Smooth muscle cell (in vitro differentiated cells): ENCODE measurements at regions not wholly inside any gene's neighbourhood (a gene's known extent, or its start where the extent isn't known, plus 50 kb on each side); places are given as distances from the start of the nearest gene placed in this dataset.
"Not testable (repeated sequence)": the region's sequence is repeated elsewhere in the genome, so short reads cannot be mapped to it uniquely, and the experiment has no call there.

Experiments
- DNase-seq: peaks from one replicate; lab custom pipeline; 2025; ENCODE audit not compliant: unreplicated experiment; lab: John Stamatoyannopoulos, UW
- H2AFZ ChIP-seq: fragments of 200-600 bp; sonication (generic); 2 replicates; pipeline ENCODE4 v1.6.0; 2016; ENCODE audit warnings: antibody characterized with exemption, low read depth, mild to moderate bottlenecking
- H3F3A ChIP-seq: fragments of 200-600 bp; sonication (generic); 2 replicates; pipeline ENCODE4 v1.6.0; 2017; ENCODE audit warnings: antibody characterized with exemption, low read depth
- H3K27ac ChIP-seq: fragments of 200-600 bp; sonication (generic); 2 replicates; pipeline ENCODE4 v1.5.1; 2016; ENCODE audit warnings: low read depth, mild to moderate bottlenecking
- H3K27me3 ChIP-seq: fragments of 200-600 bp; sonication (generic); 2 replicates; pipeline ENCODE4 v1.6.1; 2016; ENCODE audit warnings: low read depth, mild to moderate bottlenecking
- H3K36me3 ChIP-seq: fragments of 200-600 bp; sonication (generic); 2 replicates; pipeline ENCODE4 v1.5.1; 2016; ENCODE audit warnings: low read depth
- H3K4me1 ChIP-seq: fragments of 200-600 bp; sonication (generic); 2 replicates; pipeline ENCODE4 v1.5.1; 2016; ENCODE audit warnings: low read depth
- H3K4me2 ChIP-seq: fragments of 200-600 bp; sonication (generic); 2 replicates; pipeline ENCODE4 v1.6.0; 2016; ENCODE audit warnings: mild to moderate bottlenecking
- H3K4me3 ChIP-seq: fragments of 200-600 bp; sonication (generic); 2 replicates; pipeline ENCODE4 v1.5.1; 2016; ENCODE audit warnings: mild to moderate bottlenecking
- H3K79me2 ChIP-seq: fragments of 200-600 bp; sonication (generic); 2 replicates; pipeline ENCODE4 v1.6.0; 2016; ENCODE audit warnings: low read depth, mild to moderate bottlenecking
- H3K9ac ChIP-seq: fragments of 200-600 bp; sonication (generic); 2 replicates; pipeline ENCODE4 v1.6.0; 2016; ENCODE audit warnings: low read depth
- H3K9me3 ChIP-seq: fragments of 200-600 bp; sonication (generic); replicated peaks from 2 replicates; pipeline ENCODE4 v1.5.1; 2016; ENCODE audit warnings: low read depth
- H4K20me1 ChIP-seq: fragments of 200-600 bp; sonication (generic); 2 replicates; pipeline ENCODE4 v1.6.0; 2016; ENCODE audit warnings: low read depth
- WGBS: methylation state at CpG from one replicate; pipeline ENCODE4 v1.1.7; 2016; ENCODE audit warnings: low lambda C conversion rate; 5-methylcytosine and 5-hydroxymethylcytosine counted together
- TF ChIP-seq, protein P1 (sequence below): fragments of 200-600 bp; sonication (generic); IDR thresholded peaks from 2 replicates; pipeline ENCODE4 v1.5.1; 2017; ENCODE audit warnings: borderline replicate concordance, mild to moderate bottlenecking, antibody characterized with exemption; ENCODE audit not compliant: insufficient read depth, poor library complexity, severe bottlenecking

DNA sequence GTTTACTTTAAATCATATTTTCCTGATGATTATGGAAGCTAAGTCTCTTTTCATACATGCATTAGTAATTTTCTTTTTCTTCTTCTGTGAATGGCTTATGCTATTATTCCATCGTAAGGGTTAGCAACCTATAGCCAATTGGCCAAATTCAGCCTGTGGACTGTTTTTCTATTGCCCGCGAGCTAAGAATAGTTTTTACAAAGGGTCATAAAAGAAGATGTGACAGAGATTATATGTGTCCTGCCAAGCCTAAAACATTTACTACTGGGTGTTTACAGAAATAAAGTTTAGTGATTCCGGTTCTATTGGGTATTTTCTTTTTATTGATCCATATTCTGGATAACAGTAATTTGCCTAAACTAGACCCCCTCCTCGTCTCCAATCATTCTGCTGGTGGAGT lies 268.8 kb upstream of the DIO3 start:
- Histone ChIP-seq H4K20me1 (no peaks in the 10 kb centered on the region), H3K27me3 (no peaks in the 10 kb centered on the region), H3K79me2 (no peaks in the 10 kb centered on the region), H3F3A (no peaks in the 10 kb centered on the region), H2AFZ (no peak overlapping the region), H3K4me2 (no peak overlapping the region), H3K36me3 (no peaks in the 10 kb centered on the region), H3K4me1 (no peaks in the 10 kb centered on the region), H3K9ac (no peak overlapping the region), H3K27ac (no peak overlapping the region), H3K9me3 (no peaks in the 10 kb centered on the region), H3K4me3 (no peak overlapping the region)
- WGBS = 84% methylated on average over 5 of the region's 5 CpGs
- TF ChIP-seq, protein P1, sequence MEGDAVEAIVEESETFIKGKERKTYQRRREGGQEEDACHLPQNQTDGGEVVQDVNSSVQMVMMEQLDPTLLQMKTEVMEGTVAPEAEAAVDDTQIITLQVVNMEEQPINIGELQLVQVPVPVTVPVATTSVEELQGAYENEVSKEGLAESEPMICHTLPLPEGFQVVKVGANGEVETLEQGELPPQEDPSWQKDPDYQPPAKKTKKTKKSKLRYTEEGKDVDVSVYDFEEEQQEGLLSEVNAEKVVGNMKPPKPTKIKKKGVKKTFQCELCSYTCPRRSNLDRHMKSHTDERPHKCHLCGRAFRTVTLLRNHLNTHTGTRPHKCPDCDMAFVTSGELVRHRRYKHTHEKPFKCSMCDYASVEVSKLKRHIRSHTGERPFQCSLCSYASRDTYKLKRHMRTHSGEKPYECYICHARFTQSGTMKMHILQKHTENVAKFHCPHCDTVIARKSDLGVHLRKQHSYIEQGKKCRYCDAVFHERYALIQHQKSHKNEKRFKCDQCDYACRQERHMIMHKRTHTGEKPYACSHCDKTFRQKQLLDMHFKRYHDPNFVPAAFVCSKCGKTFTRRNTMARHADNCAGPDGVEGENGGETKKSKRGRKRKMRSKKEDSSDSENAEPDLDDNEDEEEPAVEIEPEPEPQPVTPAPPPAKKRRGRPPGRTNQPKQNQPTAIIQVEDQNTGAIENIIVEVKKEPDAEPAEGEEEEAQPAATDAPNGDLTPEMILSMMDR = no peak
- DNase-seq = no peak

DNA sequence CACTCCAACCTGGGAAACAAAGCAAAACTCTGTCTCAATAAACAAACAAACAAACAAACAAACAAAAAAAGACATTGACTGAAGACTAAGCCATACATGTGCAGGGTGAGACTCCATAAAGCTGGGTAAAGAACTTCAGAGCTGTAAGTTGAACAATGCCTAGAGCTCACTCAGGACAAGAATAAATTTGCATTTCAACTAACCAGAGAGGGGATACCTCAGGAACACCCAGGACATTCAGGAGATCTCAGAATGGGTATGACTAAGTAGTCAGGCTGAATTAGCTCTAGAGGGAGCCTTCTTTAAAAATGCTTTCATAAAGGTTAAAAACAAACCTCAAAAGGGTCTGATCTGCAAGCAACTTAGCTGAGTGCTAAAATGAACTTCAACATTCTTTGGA lies 267.7 kb upstream of the DIO3 start:
- DNase-seq = no peak
- H3K27me3 ChIP-seq = no peaks in the 10 kb centered on the region
- H2AFZ ChIP-seq = no peak overlapping the region
- H3K9me3 ChIP-seq = no peaks in the 10 kb centered on the region
- no peak overlapping the region for H3K4me3 ChIP-seq
- H3K9ac ChIP-seq = no peak overlapping the region
- H3K27ac ChIP-seq = no peak overlapping the region
- no peaks in the 10 kb centered on the region for H3K79me2 ChIP-seq
- no peak overlapping the region for H3K4me2 ChIP-seq
- H4K20me1 ChIP-seq = no peaks in the 10 kb centered on the region
- no peaks in the 10 kb centered on the region for H3K4me1 ChIP-seq
- TF ChIP-seq, protein P1 = no peak
- no peaks in the 10 kb centered on the region for H3K36me3 ChIP-seq
- H3F3A ChIP-seq = no peaks in the 10 kb centered on the region

DNA sequence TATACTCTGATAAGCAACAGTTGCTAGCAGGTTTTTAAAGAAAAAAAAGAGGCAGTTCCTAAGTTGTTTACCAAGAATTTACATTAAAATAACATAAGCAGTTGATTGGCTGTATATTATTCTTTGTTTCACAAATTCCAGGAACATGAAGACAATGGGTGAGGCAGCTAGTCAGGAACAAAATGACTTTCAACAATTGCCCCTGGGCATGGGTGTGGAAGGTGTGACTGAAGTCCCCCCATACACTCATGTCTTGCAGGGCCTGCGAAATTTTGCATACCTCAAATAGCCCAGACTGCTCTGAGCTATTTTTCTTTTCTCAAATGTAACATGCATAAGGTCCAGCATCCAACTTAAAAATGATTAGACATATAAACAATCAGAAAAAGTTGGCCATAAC lies 267.2 kb upstream of the DIO3 start:
- H2AFZ ChIP-seq = no peak overlapping the region
- TF ChIP-seq, protein P1 = no peak
- no peaks in the 10 kb centered on the region for H3K9me3 ChIP-seq
- no peak overlapping the region for H3K27ac ChIP-seq
- no peak overlapping the region for H3K9ac ChIP-seq
- H3K36me3 ChIP-seq = no peaks in the 10 kb centered on the region
- H3K4me2 ChIP-seq = no peak overlapping the region
- DNase-seq = no peak
- H3K4me3 ChIP-seq = no peak overlapping the region
- 77% methylated on average over 1 of the region's 1 CpG for WGBS
- no peaks in the 10 kb centered on the region for H3K79me2 ChIP-seq
- no peaks in the 10 kb centered on the region for H3F3A ChIP-seq
- no peaks in the 10 kb centered on the region for H3K4me1 ChIP-seq
- H4K20me1 ChIP-seq = no peaks in the 10 kb centered on the region
- no peaks in the 10 kb centered on the region for H3K27me3 ChIP-seq

DNA sequence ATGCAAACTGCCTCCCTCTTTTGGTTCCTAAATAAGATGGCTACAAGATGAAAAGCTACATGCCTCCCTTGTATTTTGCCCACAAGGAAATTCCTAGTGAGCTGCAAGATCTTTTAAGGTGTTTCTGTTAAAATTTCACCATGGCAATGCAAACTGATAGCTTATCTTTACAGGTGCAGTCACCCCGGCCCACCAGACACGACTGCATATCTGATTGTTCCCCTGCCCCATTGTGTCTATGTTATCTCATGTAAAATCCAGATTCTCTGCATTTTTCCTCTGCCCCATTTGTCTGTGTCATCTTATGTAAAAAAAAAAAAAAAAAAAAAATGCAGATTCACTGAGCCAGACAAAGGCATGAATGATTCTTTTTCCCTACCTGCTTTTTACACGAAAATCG lies 261.5 kb upstream of the DIO3 start:
- not testable (repeated sequence) for H2AFZ ChIP-seq, H3K4me1 ChIP-seq, H3K36me3 ChIP-seq, H3F3A ChIP-seq, H3K27ac ChIP-seq, H4K20me1 ChIP-seq, DNase-seq, H3K4me2 ChIP-seq, H3K27me3 ChIP-seq, H3K9ac ChIP-seq, H3K9me3 ChIP-seq, H3K79me2 ChIP-seq, H3K4me3 ChIP-seq
- 41% methylated on average over 4 of the region's 4 CpGs for WGBS
